ENCODE measurements at regions not wholly inside any gene's neighbourhood (a gene's known extent, or its start where the extent isn't known, plus 50 kb on each side); places are given as distances from the start of the nearest gene placed in this dataset.

DNA sequence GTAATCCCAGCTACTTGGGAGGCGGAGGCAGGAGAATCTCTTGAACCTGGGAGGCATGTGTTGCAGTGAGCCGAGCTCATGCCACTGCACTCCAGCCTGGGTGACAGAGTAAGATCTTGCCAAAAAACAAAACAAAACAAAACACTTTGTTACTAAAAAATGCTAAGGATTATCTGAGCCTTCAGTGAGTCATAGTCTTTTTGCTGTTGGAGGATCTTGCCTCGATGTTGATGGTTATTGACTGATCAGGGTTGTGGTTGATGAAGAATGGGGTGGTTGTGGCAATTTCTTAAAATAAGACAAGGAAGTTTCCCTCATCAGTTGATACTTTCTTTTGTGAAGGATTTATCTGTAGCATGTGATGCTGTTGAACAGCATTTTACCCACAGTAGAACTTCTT, 196.8 kb upstream of the HDDC2 start (continued):
- no peak for TF ChIP-seq CHD7 (IDR thresholded peaks at IDR 0.05; ENCODE audit: insufficient replicate concordance, low read length)
- no peak for TF ChIP-seq RAD21 (IDR thresholded peaks at IDR 0.05 in 1 of 2, conservative IDR thresholded peaks at IDR 0.05 in 1 of 2; ENCODE audit: low read depth in 2 of 2, low read length in 2 of 2)
- no peak for TF ChIP-seq CHD2 (IDR thresholded peaks at IDR 0.05; ENCODE audit: low read length)
- no peak for TF ChIP-seq EZH2 (IDR thresholded peaks at IDR 0.05; ENCODE audit: low read depth, low read length, severe bottlenecking)
- no peak for TF ChIP-seq RFX5 (IDR thresholded peaks at IDR 0.05; ENCODE audit: borderline replicate concordance, low read depth, low read length)
- TF ChIP-seq, protein P1, sequence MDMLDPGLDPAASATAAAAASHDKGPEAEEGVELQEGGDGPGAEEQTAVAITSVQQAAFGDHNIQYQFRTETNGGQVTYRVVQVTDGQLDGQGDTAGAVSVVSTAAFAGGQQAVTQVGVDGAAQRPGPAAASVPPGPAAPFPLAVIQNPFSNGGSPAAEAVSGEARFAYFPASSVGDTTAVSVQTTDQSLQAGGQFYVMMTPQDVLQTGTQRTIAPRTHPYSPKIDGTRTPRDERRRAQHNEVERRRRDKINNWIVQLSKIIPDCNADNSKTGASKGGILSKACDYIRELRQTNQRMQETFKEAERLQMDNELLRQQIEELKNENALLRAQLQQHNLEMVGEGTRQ (IDR thresholded peaks at IDR 0.05; ENCODE audit: low read length), result no peak
- TF ChIP-seq KDM5A (IDR thresholded peaks at IDR 0.05; ENCODE audit: low read length), result no peak
- no peak for TF ChIP-seq HDAC6 (IDR thresholded peaks at IDR 0.05; ENCODE audit: low read depth, low read length)
- no peak for TF ChIP-seq PHF8 (conservative IDR thresholded peaks at IDR 0.05; ENCODE audit: low read depth, low read length)
- no peak for TF ChIP-seq EGR1 (IDR thresholded peaks at IDR 0.05; ENCODE audit: borderline replicate concordance, low read depth, low read length)

All from H1 (cell line).